K562 (cell line): ENCODE measurements at regions not wholly inside any gene's neighbourhood (a gene's known extent, or its start where the extent isn't known, plus 50 kb on each side); places are given as distances from the start of the nearest gene placed in this dataset.

Source experiments
- ATAC-seq: fragments of 200-7000 bp; cut with Tn5 transposase; 3 replicates; pipeline ENCODE4 v1.9.1; 2020; ENCODE audit warnings: moderate library complexity
- BruUV-seq: library from RNA; stranded (reverse); fragments of 400-500 nt; replicated peaks from 2 replicates; lab custom pipeline; 2021; lab: Mats Ljungman, UMichigan
- CTCF ChIA-PET: fragments of 300-600 bp; formaldehyde crosslinking; extraction: SDS; loops from one replicate; lab custom pipeline; 2021; ENCODE audit warnings: low intra/inter-chr PET ratio; lab: Yijun Ruan, JAX
- POLR2A ChIA-PET: fragments of 300-600, 350-650 bp; sonication (Branson Sonifier 250); formaldehyde crosslinking; extraction: SDS; loops from one replicate; lab custom pipeline; 2021; ENCODE audit warnings: antibody characterized with exemption, inconsistent platforms; lab: Yijun Ruan, JAX
- DNase-seq, 4 experiments: peaks; one replicate each; pipeline versions ENCODE4 v3.0.0 to v3.0.0-alpha.2; 2011 to 2018; ENCODE audit warnings: low spot score in 3 of 4, mixed read lengths in 3 of 4; ENCODE audit errors: extremely low read depth in 1 of 4
- FAIRE-seq: peaks from 2 replicates; lab custom pipeline; 2011; peaks lifted over from hg19 to GRCh38; lab: Jason Lieb, UNC
- H2AFZ ChIP-seq: 2 replicates; pipeline ENCODE4 v1.6.0; 2011; ENCODE audit warnings: low read depth, low read length, control low read depth, inconsistent platforms
- H3K27ac ChIP-seq: fragments of 200-600 bp; 3 replicates; pipeline ENCODE4 v1.8.0; 2011; ENCODE audit warnings: low read depth, mild to moderate bottlenecking, control low read depth, inconsistent platforms, low read length, moderate library complexity, mixed read lengths; ENCODE audit errors: extremely low read depth
- H3K27me3 ChIP-seq, 2 experiments: fragments of 300-600 bp in 1 of 2; 2 replicates in 1 of 2; 3 replicates in 1 of 2; pipeline versions ENCODE4 v1.6.0 to v1.8.0; 2011; ENCODE audit warnings: inconsistent platforms in 2 of 2, low read length in 2 of 2, mild to moderate bottlenecking in 1 of 2, mixed read lengths in 1 of 2, moderate library complexity in 1 of 2; ENCODE audit not compliant: control insufficient read depth in 2 of 2, insufficient read depth in 2 of 2
- H3K36me3 ChIP-seq: fragments of 300-600 bp; 3 replicates; pipeline ENCODE4 v1.8.0; 2011; ENCODE audit warnings: mild to moderate bottlenecking, low read length, inconsistent platforms; ENCODE audit not compliant: control insufficient read depth, insufficient read depth
- H3K4me1 ChIP-seq, 2 experiments: fragments of 200-600 bp in 1 of 2; replicated peaks in 1 of 2; 2 replicates in 1 of 2; 3 replicates in 1 of 2; pipeline versions ENCODE4 v1.5.1 to v1.8.0; 2011; ENCODE audit warnings: inconsistent platforms in 2 of 2, low read length in 2 of 2, mild to moderate bottlenecking in 1 of 2, mixed read lengths in 1 of 2, moderate library complexity in 1 of 2; ENCODE audit not compliant: control insufficient read depth in 2 of 2, insufficient read depth in 2 of 2
- H3K4me2 ChIP-seq: 2 replicates; pipeline ENCODE4 v1.6.1; 2011; ENCODE audit warnings: low read length, control low read depth, inconsistent platforms, mixed read lengths; ENCODE audit not compliant: insufficient read depth
- H3K4me3 ChIP-seq: fragments of 200-600 bp; sonication (generic), shearing (Covaris generic); 2 replicates; pipeline ENCODE4 v1.5.1; 2016; ENCODE audit warnings: control low read depth, inconsistent platforms
- H3K79me2 ChIP-seq: fragments of 200-600 bp; 3 replicates; pipeline ENCODE4 v1.8.0; 2011; ENCODE audit warnings: low read length, inconsistent platforms; ENCODE audit not compliant: control insufficient read depth, insufficient read depth
- H3K9ac ChIP-seq, 2 experiments: 2 replicates each; pipeline versions ENCODE4 v1.6.0 to v1.6.1; 2011; ENCODE audit warnings: low read depth in 2 of 2, low read length in 2 of 2, control low read depth in 1 of 2, inconsistent platforms in 1 of 2, mild to moderate bottlenecking in 1 of 2, mixed read lengths in 1 of 2; ENCODE audit not compliant: insufficient read depth in 1 of 2
- H3K9me1 ChIP-seq: one replicate; pipeline ENCODE4 v1.6.0; 2011; ENCODE audit warnings: inconsistent platforms, mild to moderate bottlenecking, low read length, moderate library complexity; ENCODE audit not compliant: control insufficient read depth, insufficient read depth
- H3K9me3 ChIP-seq: replicated peaks from 2 replicates; pipeline ENCODE4 v1.5.1; 2011; ENCODE audit warnings: low read depth, low read length, inconsistent platforms; ENCODE audit not compliant: control insufficient read depth, insufficient read depth
- H4K20me1 ChIP-seq: replicated peaks from 2 replicates; pipeline ENCODE4 v1.6.1; 2011; ENCODE audit warnings: low read length, inconsistent platforms, mixed read lengths; ENCODE audit not compliant: control insufficient read depth, insufficient read depth
- ARID1B ChIP-seq: fragments of 450-650 bp; IDR thresholded peaks from 2 replicates; pipeline ENCODE4 v1.6.1; 2016; ENCODE audit warnings: antibody characterized with exemption, mild to moderate bottlenecking, inconsistent platforms
- CBFA2T3 ChIP-seq: fragments of 450-650 bp; IDR thresholded peaks from 2 replicates; pipeline ENCODE4 v1.6.1; 2017
- ESRRA ChIP-seq: fragments of 450-650 bp; IDR thresholded peaks from 2 replicates; pipeline ENCODE4 v1.6.1; 2014; ENCODE audit warnings: low read depth, mild to moderate bottlenecking, moderate library complexity, borderline replicate concordance
- HMG20B ChIP-seq: fragments of 250-450 bp; sonication (Bioruptor Pico); IDR thresholded peaks from 2 replicates; pipeline ENCODE4 v1.5.0; 2021; ENCODE audit warnings: mild to moderate bottlenecking
- MEIS2 ChIP-seq: fragments of 450-650 bp; IDR thresholded peaks from 2 replicates; pipeline ENCODE4 v1.6.1; 2014; ENCODE audit warnings: mild to moderate bottlenecking; ENCODE audit not compliant: partially characterized antibody
- PURB ChIP-seq: sonication (generic); formaldehyde crosslinking; IDR thresholded peaks from 2 replicates; pipeline ENCODE4 v1.9.0; 2021; ENCODE audit warnings: low read depth, mild to moderate bottlenecking, missing genetic modification reagents
- RCOR1 ChIP-seq, 2 experiments: IDR thresholded peaks; 2 replicates each; pipeline ENCODE4 v1.6.1; 2012; ENCODE audit warnings: low read depth in 2 of 2, low read length in 2 of 2, borderline replicate concordance in 1 of 2, improper control_type of control experiment in 1 of 2
- ZBTB2 ChIP-seq: fragments of 450-650 bp; IDR thresholded peaks from 2 replicates; pipeline ENCODE4 v1.6.1; 2016; ENCODE audit warnings: antibody characterized with exemption
- ZNF143 ChIP-seq: sonication (generic); formaldehyde crosslinking; IDR thresholded peaks from 2 replicates; pipeline ENCODE4 v1.9.0; 2022; ENCODE audit warnings: mild to moderate bottlenecking, missing genetic modification reagents
- ZNF384 ChIP-seq: IDR thresholded peaks from 2 replicates; pipeline ENCODE4 v1.6.1; 2012; ENCODE audit warnings: low read depth, low read length, improper control_type of control experiment
- WGBS: fragments of 100-300 bp; shearing (Covaris generic); methylation state at CpG from one replicate; pipeline ENCODE4 v1.1.6; 2016; ENCODE audit warnings: low coverage, mixed read lengths; ENCODE audit not compliant: insufficient coverage; ENCODE audit errors: missing lambda C conversion rate; 5-methylcytosine and 5-hydroxymethylcytosine counted together
- in situ Hi-C: fragments of 300-500 bp; cut with MboI; formaldehyde crosslinking; loops from 4 replicates; pipeline ENCODE4 v1.15.0; 2018; ENCODE audit warnings: inconsistent platforms, mixed read lengths
- intact Hi-C: fragments of 100-400 bp; cut with micrococcal nuclease; formaldehyde crosslinking; loops from 2 replicates; pipeline ENCODE4 v1.14.2; 2022

- in situ Hi-C loops = no loop called here
- H4K20me1 ChIP-seq = no peaks in the 10 kb centered on the region
- peak; percentile 35 for FAIRE-seq
- no peaks in the 10 kb centered on the region for H3K79me2 ChIP-seq
- no peaks in the 10 kb centered on the region for H3K36me3 ChIP-seq
- TF ChIP-seq ARID1B (peak; percentile 10; the same call in 1 of the 2 replicates), ZNF384 (0 out of 2 replicates have a peak, but pooled peaks have one; percentile 33), RCOR1 (IDR thresholded peaks at IDR 0.05; ENCODE audit: borderline replicate concordance in 1 of 2, low read depth in 2 of 2, low read length in 2 of 2) (peak in 1 of 2 experiments; percentile 26; a peak in 1 of 4 replicates), MEIS2 (peak; percentile 64), ZBTB2 (no peak), ESRRA (peak; percentile 21; the same call in 1 of the 2 replicates), ZNF143 (CRISPR knock-in tag) (no peak), CBFA2T3 (peak; percentile 33), HMG20B (CRISPR knock-in tag) (no peak), PURB (CRISPR knock-in tag) (no peak)
- TF ChIP-seq, all 486 proteins: peak for 6
- POLR2A ChIA-PET = interaction anchor here (0.6 kb wide), 1 partner anchor 454 kb away, joined by 4 read pairs; no protein-coding TSS in a partner anchor
- H3K9me3 ChIP-seq = no peaks in the 10 kb centered on the region
- 42% methylated on average over 4 of the region's 4 CpGs for WGBS
- H3K4me3 ChIP-seq = no peak overlapping the region
- DNase-seq = peak in 1 of 4 experiments; percentile 25
- peak; percentile 52 for ATAC-seq
- H3K4me1 ChIP-seq = peaks cover 3 to 15% of the 10 kb centered on the region in 2 experiments; a peak in 4 of 5 replicates
- intact Hi-C loops = no loop called here
- H3K27ac ChIP-seq = 0 out of 3 replicates have a peak overlapping the region, but pooled peaks have one; percentile 9
- peak overlapping the region; percentile 85 for H2AFZ ChIP-seq
- H3K9me1 ChIP-seq = no peaks in the 10 kb centered on the region
- no peaks in the 10 kb centered on the region for H3K27me3 ChIP-seq
- H3K4me2 ChIP-seq = peak overlapping the region; percentile 17; the same call in 1 of the 2 replicates
- CTCF ChIA-PET = no interaction called here
- no TSS peak for BruUV-seq
- H3K9ac ChIP-seq = no peak overlapping the region; a peak in 1 of 4 replicates
Observed at GRCh38 chr6:14974792-14975470, 270.9 kb upstream of the JARID2 start.
